Fibroblast of peridontal ligament (primary cell): ENCODE measurements at regions not wholly inside any gene's neighbourhood (a gene's known extent, or its start where the extent isn't known, plus 50 kb on each side); places are given as distances from the start of the nearest gene placed in this dataset.
"Not testable (repeated sequence)": the region's sequence is repeated elsewhere in the genome, so short reads cannot be mapped to it uniquely, and the experiment has no call there.

ENCODE experiments used
- DNase-seq: peaks from one replicate; pipeline ENCODE4 v3.0.0-alpha.2; 2010; ENCODE audit errors: extremely low read depth

- peak; percentile 61 for DNase-seq
Observed at GRCh38 chr4:114249561-114249960, 270.1 kb upstream of the ARSJ start.

DNA sequence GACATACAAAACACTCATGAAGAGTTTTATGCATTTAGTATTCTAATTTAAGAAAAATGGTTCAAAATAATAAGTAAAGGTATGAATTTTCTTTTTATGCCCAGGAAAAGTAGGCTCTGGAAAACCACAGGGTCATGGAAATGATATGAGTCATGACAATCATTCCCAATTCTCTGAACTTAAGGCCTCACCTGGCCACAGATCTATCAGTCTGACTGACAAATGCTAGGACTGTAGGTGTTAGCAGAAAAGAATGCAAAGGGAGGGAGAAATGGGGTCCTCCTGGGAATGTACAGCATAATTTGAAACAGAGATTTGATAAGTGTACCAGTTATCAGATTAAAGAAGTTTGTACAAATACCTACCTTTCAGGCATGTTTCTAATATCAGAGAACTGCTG is 270.5 kb upstream of the ARSJ start:
- no peak for DNase-seq

GRCh38 chr4:114250439-114250891 is 271.0 kb upstream of the ARSJ start:
- peak; percentile 56 for DNase-seq

DNA sequence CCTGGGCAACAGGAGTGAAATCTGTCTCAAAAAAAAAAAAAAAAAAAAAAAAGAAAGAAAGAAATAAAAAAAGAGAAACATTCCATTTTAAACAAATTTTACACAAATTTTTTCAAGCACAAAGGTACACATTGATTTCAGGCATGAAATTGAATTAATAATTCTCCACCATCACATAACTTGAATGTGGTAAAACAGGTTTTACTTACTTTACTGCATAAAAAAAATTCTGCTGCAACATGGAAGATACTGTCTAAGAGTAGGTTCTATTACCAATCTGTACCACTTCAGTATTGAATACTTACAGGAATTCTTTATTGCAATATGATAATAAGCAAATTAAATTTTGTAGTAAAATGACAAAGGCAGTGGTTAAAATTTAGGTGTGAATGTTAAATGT is 271.6 kb upstream of the ARSJ start:
- DNase-seq, result no peak

DNA sequence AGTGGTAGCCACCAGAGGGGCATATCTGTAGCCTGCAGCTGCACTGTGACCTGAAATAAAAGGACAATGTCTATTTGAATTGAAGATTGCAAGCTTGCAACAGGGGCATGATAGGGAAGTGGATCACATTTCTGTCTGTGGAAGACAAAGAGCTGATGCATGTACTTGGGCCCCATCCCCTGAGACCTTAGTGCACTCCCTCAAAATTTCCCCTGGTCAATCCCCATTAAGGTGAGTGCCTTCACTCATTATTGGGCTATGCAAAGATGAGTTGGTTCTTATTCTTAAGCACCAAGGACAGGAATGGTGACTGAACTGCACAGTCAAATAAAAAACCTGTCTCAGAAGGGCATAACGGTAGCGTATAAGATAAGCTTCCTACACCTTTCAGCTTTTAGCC is 273.1 kb upstream of the ARSJ start:
- no peak for DNase-seq

DNA sequence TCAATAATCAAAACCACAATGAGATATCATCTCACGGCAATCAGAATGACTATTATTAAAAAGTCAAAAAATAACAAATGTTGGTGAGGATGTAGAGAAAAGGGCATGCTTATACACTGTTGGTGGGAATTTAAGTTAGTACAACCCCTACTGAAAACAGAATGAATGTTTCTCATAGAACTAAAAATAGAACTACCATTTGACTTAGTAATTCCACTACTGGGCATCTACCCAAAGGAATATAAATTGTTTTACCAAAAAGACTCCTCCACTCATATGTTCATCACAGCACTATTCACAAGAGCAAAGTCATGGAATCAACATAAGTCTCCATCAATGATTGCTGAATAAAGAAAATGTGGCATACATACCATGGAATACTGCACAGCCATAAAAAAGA is 278.1 kb upstream of the ARSJ start:
- peak; percentile 85 for DNase-seq

- not testable (repeated sequence) for DNase-seq
Observed at GRCh38 chr4:114262421-114262820, 283.0 kb upstream of the ARSJ start.

DNA sequence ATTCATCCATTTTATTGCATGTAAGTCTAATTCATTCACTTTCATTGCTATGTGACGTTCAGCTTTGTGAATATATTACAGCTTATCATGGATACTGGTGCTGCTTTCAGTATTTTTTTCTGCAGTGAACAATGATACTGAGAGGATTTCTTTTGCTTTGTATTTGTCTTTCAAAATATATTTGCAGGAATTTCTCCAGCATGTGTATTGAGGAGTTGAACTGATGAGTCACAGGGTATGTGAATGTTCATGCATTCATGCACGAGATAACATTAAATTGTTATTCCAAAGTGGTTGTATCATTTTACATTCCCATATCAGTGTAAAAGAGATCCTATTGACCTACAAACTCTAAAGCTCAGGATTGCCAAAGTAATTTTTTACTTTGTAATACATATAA is 283.8 kb upstream of the ARSJ start:
- peak; percentile 70 for DNase-seq

GRCh38 chr4:114264452-114264851 is 285.0 kb upstream of the ARSJ start:
- no peak for DNase-seq

DNA sequence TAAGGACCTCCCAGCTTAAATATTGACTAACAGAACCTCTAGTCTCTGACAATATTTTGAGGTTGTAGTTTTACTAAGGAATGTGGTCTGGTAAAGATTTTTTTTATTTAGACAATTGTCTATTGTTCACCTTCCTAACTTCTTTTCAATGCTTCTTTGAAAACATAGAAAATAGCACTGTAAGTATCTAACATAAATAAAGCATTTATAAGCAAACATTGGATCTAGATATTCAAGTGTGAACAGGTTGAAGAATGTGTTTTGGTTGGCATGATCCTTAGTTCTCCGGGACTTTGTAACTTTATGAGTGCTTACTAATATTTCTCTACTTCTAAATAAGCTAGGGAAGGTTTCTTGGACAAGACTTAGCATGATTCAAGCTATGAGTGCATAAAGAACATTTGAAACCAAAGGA is 285.4 kb upstream of the ARSJ start:
- DNase-seq, result no peak

- no peak for DNase-seq
Observed at GRCh38 chr4:114265342-114265741, 285.9 kb upstream of the ARSJ start.

GRCh38 chr4:114267976-114268375 is 288.5 kb upstream of the ARSJ start:
- no peak for DNase-seq

GRCh38 chr4:114271031-114271430 is 291.6 kb upstream of the ARSJ start:
- peak; percentile 52 for DNase-seq

DNA sequence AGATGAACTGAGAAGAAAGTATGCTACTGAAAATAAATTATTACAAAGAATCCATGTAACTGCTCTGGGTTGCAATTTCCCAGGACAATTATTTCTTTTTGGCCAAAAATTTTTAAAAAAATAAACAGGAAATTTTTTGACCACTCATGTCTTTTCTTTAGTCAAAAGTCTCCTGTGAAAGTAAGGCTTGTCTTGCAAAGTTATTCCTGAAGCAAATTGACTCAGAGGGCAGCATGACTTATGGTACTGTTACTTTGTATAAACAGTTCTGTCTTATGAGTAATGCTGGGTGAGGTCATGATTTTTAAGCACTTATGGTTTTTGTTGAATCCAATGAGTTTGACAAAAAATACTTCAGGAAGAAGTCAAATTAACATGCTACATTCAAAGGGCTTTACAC is 292.8 kb upstream of the ARSJ start:
- peak; percentile 100 for DNase-seq

GRCh38 chr4:114273238-114273637 is 293.8 kb upstream of the ARSJ start:
- no peak for DNase-seq

DNA sequence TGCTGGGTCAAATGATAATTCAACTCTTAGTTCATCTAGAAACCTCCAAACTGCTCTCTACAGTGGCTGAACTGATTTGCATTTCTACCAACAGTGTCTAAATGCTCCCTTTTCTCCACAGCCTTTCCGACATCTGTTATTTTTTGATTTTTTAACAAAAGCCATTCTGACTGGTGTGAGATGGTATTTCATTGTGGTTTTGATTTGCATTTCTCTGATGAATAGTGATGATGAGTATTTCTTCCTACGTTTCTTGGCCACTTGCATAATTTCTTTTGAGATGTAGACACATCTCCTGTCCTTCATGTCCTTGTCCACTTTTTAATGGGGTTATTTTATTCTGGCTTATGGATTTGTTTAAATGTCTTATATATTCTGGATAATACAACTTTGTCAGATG is 298.2 kb upstream of the ARSJ start:
- peak; percentile 86 for DNase-seq

GRCh38 chr4:114279066-114279465 is 299.6 kb upstream of the ARSJ start:
- no peak for DNase-seq

- DNase-seq, result no peak
Observed at GRCh38 chr4:114279711-114280110, 300.3 kb upstream of the ARSJ start.

DNA sequence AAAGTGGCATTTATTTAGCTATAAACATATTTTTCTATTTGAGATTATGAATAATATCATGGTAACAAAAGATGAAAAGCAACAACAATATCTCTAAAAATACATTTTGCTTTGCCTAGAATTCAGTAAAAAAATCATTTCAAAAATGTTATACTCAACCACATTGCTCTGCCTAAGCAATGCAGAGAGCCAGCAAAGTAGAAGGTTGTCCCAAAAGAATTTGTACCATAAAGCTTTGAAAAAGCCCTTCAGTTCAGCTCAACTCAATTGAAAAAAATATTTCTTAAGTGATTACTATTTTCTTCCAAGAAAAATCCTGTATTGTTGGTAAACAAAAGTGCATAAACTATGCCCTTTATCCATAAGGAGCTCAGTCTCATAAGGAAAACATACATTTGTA is 301.2 kb upstream of the ARSJ start:
- DNase-seq, result no peak

DNA sequence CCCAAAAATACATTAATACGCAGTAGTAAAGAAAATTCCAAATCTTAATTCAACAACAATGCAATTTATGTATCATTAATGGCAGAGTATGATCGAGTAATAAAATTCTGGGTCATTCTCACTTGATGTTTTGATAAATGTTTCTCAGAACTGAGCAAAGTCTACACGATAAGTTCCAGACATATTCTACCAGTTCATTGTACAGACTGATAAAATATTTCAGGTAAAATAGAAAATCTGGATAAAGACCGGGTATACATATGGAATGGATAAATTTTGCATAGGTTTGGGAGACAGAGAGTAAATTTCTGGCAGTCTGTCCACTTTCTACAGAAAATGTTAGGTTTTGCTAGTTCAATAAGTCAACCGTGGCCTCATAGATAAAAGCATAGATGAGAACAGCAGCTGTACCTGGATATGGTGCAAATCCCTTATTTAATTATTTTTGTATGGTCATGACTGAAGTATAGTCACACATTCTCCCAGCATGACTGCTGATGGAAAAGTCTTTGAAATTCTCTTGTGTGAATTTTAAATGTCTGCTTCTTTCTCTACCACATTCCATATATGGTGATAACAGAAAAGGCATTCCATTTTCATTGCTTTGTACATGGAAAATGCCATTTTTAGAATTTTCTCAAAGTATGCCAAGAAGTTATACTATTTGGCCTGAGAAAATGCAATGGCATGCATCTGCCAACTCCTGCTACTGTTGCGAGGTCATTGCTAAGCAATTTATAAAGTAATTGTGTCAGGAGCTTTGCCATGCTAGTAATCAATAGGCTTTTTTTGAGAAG is 301.9 kb upstream of the ARSJ start:
- peak; percentile 97 for DNase-seq

DNA sequence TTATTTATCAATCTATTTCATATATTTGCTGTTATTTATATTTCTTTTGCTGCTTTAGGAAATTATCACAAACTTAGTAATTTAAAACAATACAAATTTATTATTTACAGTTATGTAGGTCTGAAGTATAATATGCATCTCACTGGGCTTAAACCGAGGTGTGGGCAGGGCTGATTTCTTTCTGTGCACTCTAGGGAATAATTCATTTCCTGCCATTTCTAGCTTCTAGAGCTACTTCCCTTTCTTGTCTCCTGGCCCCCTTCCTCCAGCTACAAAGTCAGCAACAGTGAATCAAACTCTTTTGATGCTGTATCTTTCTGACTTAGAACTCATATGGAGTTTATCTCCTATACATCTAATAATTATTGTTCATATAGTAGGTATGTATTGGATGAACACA is 303.5 kb upstream of the ARSJ start:
- DNase-seq, result no peak

DNA sequence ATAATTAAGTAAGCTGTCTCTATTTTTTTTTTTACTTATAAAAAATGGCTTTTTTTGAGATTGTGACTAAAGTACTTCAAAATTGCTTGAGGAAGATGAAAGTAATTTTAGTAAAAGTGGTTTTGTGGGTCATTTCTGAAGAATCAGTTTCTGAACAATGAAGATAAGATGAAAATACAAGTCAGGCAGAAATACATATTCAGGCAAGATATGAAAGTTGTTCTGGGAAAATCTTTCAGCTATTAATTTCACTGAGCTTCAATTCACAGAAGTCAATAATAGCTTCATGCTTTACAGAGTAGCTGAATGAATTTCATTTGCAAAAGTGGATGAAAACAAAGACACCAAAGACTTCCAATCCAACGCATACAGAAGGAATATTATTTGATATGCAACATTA is 305.2 kb upstream of the ARSJ start:
- no peak for DNase-seq

DNA sequence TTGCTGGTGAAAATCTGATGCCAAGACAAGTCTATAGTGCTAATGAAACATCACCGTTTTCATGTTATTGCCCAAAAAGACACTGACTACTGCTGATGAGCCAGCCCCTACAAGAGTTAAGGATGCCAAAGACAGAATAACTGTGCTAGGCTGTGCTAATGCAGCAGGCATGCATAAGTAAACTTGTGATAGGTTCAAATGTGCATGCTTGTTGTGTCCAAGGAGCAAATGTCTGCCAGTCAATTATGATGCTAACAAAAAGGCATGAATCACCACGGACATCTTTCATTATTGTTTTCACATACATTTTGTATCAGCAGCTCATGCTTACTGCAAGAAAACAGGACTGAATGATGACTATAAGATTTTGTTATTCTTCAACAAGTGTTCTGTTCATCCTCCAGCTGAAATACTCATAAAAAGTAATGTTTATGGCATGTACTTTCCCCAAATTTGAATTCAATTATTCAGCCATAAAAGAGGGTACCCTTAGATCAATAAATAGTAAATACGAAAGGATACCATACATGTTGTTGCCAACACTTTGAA is 306.9 kb upstream of the ARSJ start:
- peak; percentile 44 for DNase-seq
